GM23338 (cell line): ENCODE measurements at regions not wholly inside any gene's neighbourhood (a gene's known extent, or its start where the extent isn't known, plus 50 kb on each side); places are given as distances from the start of the nearest gene placed in this dataset.

ENCODE experiments used
- CREB1 ChIP-seq: fragments of 250-450 bp; sonication (Bioruptor Pico); IDR thresholded peaks from 2 replicates; pipeline ENCODE4 v1.5.0; 2020; ENCODE audit warnings: low read depth, mild to moderate bottlenecking, moderate library complexity
- CTCF ChIP-seq, 2 experiments: fragments of 200-600 bp in 1 of 2; sonication (generic) in 1 of 2; conservative IDR thresholded peaks; 2 replicates each; pipeline versions ENCODE4 v1.5.1 to v1.6.1; 2016 to 2017; ENCODE audit warnings: antibody characterized with exemption in 2 of 2, low read depth in 2 of 2, mild to moderate bottlenecking in 2 of 2, moderate library complexity in 1 of 2
- EZH2 ChIP-seq: fragments of 200-600 bp; sonication (generic); IDR thresholded peaks from one replicate; pipeline ENCODE4 v1.8.0; 2017; ENCODE audit warnings: antibody characterized with exemption, mild to moderate bottlenecking, low read depth; ENCODE audit not compliant: unreplicated experiment
- EZH2phosphoT487 ChIP-seq: fragments of 200-600 bp; sonication (generic); IDR thresholded peaks from one replicate; pipeline ENCODE4 v1.8.1; 2018; ENCODE audit warnings: antibody characterized with exemption; ENCODE audit not compliant: unreplicated experiment
- JUNB ChIP-seq: IDR thresholded peaks from one replicate; pipeline ENCODE4 v1.6.1; 2016; ENCODE audit warnings: antibody characterized with exemption; ENCODE audit not compliant: unreplicated experiment
- NANOG ChIP-seq: IDR thresholded peaks from 2 replicates; pipeline ENCODE4 v1.6.1; 2016; ENCODE audit warnings: antibody characterized with exemption, borderline replicate concordance
- POLR2AphosphoS5 ChIP-seq: IDR thresholded peaks from 2 replicates; pipeline ENCODE4 v1.6.1; 2016; ENCODE audit warnings: antibody characterized with exemption, low read depth
- STAT1 ChIP-seq: IDR thresholded peaks from one replicate; pipeline ENCODE4 v1.6.1; 2016; ENCODE audit warnings: antibody characterized with exemption; ENCODE audit not compliant: unreplicated experiment
- ZNF114 ChIP-seq: fragments of 250-450 bp; sonication (Bioruptor Pico); IDR thresholded peaks from 2 replicates; pipeline ENCODE4 v1.5.0; 2020; ENCODE audit warnings: mild to moderate bottlenecking, moderate library complexity
- ZNF331 ChIP-seq: fragments of 250-450 bp; sonication (Bioruptor Pico); IDR thresholded peaks from 2 replicates; pipeline ENCODE4 v1.5.0; 2020; ENCODE audit warnings: low read depth, mild to moderate bottlenecking, moderate library complexity
- ZNF462 ChIP-seq: fragments of 250-450 bp; sonication (Bioruptor Pico); IDR thresholded peaks from 2 replicates; pipeline ENCODE4 v1.5.0; 2020; ENCODE audit warnings: mild to moderate bottlenecking, moderate library complexity
- TF ChIP-seq, protein P1 (sequence below): IDR thresholded peaks from one replicate; pipeline ENCODE4 v1.6.1; 2018; ENCODE audit warnings: antibody characterized with exemption; ENCODE audit not compliant: unreplicated experiment

GRCh38 chr5:165881259-165881658 lies 2375.8 kb downstream of the MAT2B start:
- TF ChIP-seq CTCF (conservative IDR thresholded peaks at IDR 0.05; ENCODE audit: low read depth in 2 of 2) (peak; percentile 61 to 63), POLR2AphosphoS5 (no peak), ZNF114 (CRISPR knock-in tag) (no peak), EZH2 (no peak), CREB1 (CRISPR knock-in tag) (no peak), EZH2phosphoT487 (no peak), ZNF331 (no peak), JUNB (no peak), NANOG (no peak), STAT1 (no peak), ZNF462 (CRISPR knock-in tag) (no peak)
- TF ChIP-seq, protein P1, sequence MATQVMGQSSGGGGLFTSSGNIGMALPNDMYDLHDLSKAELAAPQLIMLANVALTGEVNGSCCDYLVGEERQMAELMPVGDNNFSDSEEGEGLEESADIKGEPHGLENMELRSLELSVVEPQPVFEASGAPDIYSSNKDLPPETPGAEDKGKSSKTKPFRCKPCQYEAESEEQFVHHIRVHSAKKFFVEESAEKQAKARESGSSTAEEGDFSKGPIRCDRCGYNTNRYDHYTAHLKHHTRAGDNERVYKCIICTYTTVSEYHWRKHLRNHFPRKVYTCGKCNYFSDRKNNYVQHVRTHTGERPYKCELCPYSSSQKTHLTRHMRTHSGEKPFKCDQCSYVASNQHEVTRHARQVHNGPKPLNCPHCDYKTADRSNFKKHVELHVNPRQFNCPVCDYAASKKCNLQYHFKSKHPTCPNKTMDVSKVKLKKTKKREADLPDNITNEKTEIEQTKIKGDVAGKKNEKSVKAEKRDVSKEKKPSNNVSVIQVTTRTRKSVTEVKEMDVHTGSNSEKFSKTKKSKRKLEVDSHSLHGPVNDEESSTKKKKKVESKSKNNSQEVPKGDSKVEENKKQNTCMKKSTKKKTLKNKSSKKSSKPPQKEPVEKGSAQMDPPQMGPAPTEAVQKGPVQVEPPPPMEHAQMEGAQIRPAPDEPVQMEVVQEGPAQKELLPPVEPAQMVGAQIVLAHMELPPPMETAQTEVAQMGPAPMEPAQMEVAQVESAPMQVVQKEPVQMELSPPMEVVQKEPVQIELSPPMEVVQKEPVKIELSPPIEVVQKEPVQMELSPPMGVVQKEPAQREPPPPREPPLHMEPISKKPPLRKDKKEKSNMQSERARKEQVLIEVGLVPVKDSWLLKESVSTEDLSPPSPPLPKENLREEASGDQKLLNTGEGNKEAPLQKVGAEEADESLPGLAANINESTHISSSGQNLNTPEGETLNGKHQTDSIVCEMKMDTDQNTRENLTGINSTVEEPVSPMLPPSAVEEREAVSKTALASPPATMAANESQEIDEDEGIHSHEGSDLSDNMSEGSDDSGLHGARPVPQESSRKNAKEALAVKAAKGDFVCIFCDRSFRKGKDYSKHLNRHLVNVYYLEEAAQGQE, result no peak
